GM18873 (cell line): ENCODE measurements at regions not wholly inside any gene's neighbourhood (a gene's known extent, or its start where the extent isn't known, plus 50 kb on each side); places are given as distances from the start of the nearest gene placed in this dataset.
"Not testable (repeated sequence)": the region's sequence is repeated elsewhere in the genome, so short reads cannot be mapped to it uniquely, and the experiment has no call there.

Source experiments
- ATAC-seq: cut with Tn5 transposase; IDR thresholded peaks from one replicate; pipeline ENCODE4 v1.9.1; 2021; ENCODE audit warnings: mild to moderate bottlenecking, moderate library complexity, moderate number of reproducible peaks; ENCODE audit not compliant: unreplicated experiment, low FRiP score

- ATAC-seq = no peak
Observed at GRCh38 chr3:15851735-15852134, 54.0 kb upstream of the ANKRD28 start.

- peak; percentile 67 for ATAC-seq
Observed at GRCh38 chr3:15858547-15859506, 61.0 kb upstream of the ANKRD28 start.

GRCh38 chr3:15859507-15860013 lies 61.8 kb upstream of the ANKRD28 start:
- ATAC-seq = peak; percentile 63

- peak; percentile 7 for ATAC-seq
Observed at GRCh38 chr3:15860014-15860934, 62.5 kb upstream of the ANKRD28 start.

GRCh38 chr3:15861163-15861562 lies 63.4 kb upstream of the ANKRD28 start:
- ATAC-seq = no peak

GRCh38 chr3:15872807-15873206 lies 75.0 kb upstream of the ANKRD28 start:
- no peak for ATAC-seq

GRCh38 chr3:15873415-15873814 lies 75.6 kb upstream of the ANKRD28 start:
- ATAC-seq = no peak

- no peak for ATAC-seq
Observed at GRCh38 chr3:15875016-15875689, 77.4 kb upstream of the ANKRD28 start.

GRCh38 chr3:15876669-15877068 lies 78.9 kb upstream of the ANKRD28 start:
- no peak for ATAC-seq

GRCh38 chr3:15877813-15878212 lies 80.0 kb upstream of the ANKRD28 start:
- ATAC-seq = no peak

GRCh38 chr3:15879787-15880186 lies 82.0 kb upstream of the ANKRD28 start:
- ATAC-seq = not testable (repeated sequence)

GRCh38 chr3:15882577-15882976 lies 84.8 kb upstream of the ANKRD28 start:
- ATAC-seq = no peak

GRCh38 chr3:15884132-15884531 lies 86.4 kb upstream of the ANKRD28 start:
- ATAC-seq = no peak

GRCh38 chr3:15886521-15886920 lies 88.7 kb upstream of the ANKRD28 start:
- ATAC-seq = no peak

- no peak for ATAC-seq
Observed at GRCh38 chr3:15887261-15887660, 89.5 kb upstream of the ANKRD28 start.

- no peak for ATAC-seq
Observed at GRCh38 chr3:15889936-15890335, 92.2 kb upstream of the ANKRD28 start.

GRCh38 chr3:15892311-15893227 lies 94.8 kb upstream of the ANKRD28 start:
- no peak for ATAC-seq

GRCh38 chr3:15894382-15894781 lies 96.6 kb upstream of the ANKRD28 start:
- ATAC-seq = no peak

- no peak for ATAC-seq
Observed at GRCh38 chr3:15896500-15896899, 98.7 kb upstream of the ANKRD28 start.
